Activated CD4-positive, alpha-beta T cell treated with anti-CD3 and anti-CD28 coated beads, Interleukin-2, amount 10 ng/mL, durations not matched to agents 7 days and 5 days (primary cell): ENCODE measurements at regions not wholly inside any gene's neighbourhood (a gene's known extent, or its start where the extent isn't known, plus 50 kb on each side); places are given as distances from the start of the nearest gene placed in this dataset.

Experiments
- CTCF ChIA-PET: fragments of 350-600 bp; sonication (Branson Sonifier 250); formaldehyde crosslinking; loops from one replicate; lab custom pipeline; 2021; ENCODE audit warnings: antibody characterized with exemption; lab: Charles Lee
- POLR2A ChIA-PET: fragments of 350-600 bp; sonication (Branson Sonifier 250); formaldehyde crosslinking; loops from one replicate; lab custom pipeline; 2021; ENCODE audit warnings: antibody characterized with exemption; lab: Charles Lee
- DNase-seq: peaks from one replicate; pipeline ENCODE4 v3.0.0-alpha.2; 2020
- H3K27ac Mint-ChIP-seq: one replicate; pipeline ENCODE4 v1.8.0; 2021; ENCODE audit warnings: mild to moderate bottlenecking, moderate library complexity, mixed read lengths
- H3K27me3 Mint-ChIP-seq: one replicate; pipeline ENCODE4 v1.8.0; 2021; ENCODE audit warnings: mixed read lengths
- H3K36me3 Mint-ChIP-seq: one replicate; pipeline ENCODE4 v1.8.0; 2021; ENCODE audit warnings: low read depth, mixed read lengths
- H3K4me1 Mint-ChIP-seq: one replicate; pipeline ENCODE4 v1.8.0; 2021; ENCODE audit warnings: mixed read lengths
- H3K4me3 Mint-ChIP-seq: one replicate; pipeline ENCODE4 v1.8.0; 2021; ENCODE audit warnings: mild to moderate bottlenecking, moderate library complexity, mixed read lengths
- H3K9me3 Mint-ChIP-seq: one replicate; pipeline ENCODE4 v1.8.0; 2021; ENCODE audit warnings: mixed read lengths

DNA sequence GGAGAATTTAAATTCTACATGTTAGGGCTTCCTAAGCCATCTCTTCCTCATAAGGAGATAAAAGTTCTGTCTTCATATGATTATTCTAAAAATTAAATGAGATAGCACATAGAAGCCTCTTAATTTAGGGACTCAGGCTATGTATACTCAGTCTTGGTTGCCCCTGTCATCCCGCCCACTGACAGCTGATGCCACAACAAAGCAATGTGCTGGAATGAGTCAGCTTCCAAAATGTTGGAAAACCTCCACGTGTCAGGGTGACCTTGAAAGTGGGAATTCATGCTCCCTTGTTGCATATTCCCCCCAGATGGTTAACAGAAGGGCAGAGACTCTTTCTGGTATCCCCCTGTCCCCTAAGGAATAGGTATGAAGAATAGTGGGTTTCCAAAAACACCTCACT is 238.0 kb upstream of the DDHD1 start:
- no peak for DNase-seq
- H3K36me3 Mint-ChIP-seq: no peaks in the 10 kb centered on the region
- peaks cover 9% of the 10 kb centered on the region for H3K9me3 Mint-ChIP-seq
- H3K4me1 Mint-ChIP-seq: no peaks in the 10 kb centered on the region
- H3K27ac Mint-ChIP-seq: no peak overlapping the region
- ChIA-PET CTCF (no interaction called here), POLR2A (no interaction called here)
- H3K4me3 Mint-ChIP-seq: no peak overlapping the region
- no peaks in the 10 kb centered on the region for H3K27me3 Mint-ChIP-seq

DNA sequence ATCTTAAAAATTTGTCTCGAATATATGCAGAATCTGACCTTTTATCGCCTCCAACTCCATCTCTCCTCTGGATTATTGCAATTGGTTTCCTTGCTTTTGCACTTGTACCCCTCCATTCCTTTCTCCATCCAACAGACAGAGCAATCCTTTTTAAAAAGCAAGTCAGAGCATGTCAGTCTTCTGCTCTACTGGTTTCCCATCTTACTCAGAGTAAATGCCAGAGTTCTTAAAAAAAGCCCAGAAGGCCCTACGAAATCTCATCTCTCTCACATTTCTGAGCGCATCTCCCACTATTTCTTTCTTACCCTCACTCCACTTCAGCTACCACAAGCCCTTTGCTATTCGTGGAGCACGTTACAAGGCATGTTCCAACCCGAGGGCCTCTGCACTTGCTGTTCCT is 236.9 kb upstream of the DDHD1 start:
- Mint-ChIP-seq H3K4me1 (no peaks in the 10 kb centered on the region), H3K9me3 (peaks cover 9% of the 10 kb centered on the region), H3K36me3 (no peaks in the 10 kb centered on the region), H3K27ac (no peak overlapping the region), H3K27me3 (no peaks in the 10 kb centered on the region), H3K4me3 (no peak overlapping the region)
- ChIA-PET CTCF (no interaction called here), POLR2A (no interaction called here)
- DNase-seq: no peak

GRCh38 chr14:53389202-53389601 is 236.1 kb upstream of the DDHD1 start:
- Mint-ChIP-seq H3K9me3 (peaks cover 2% of the 10 kb centered on the region), H3K27ac (no peak overlapping the region), H3K4me3 (no peak overlapping the region), H3K4me1 (no peaks in the 10 kb centered on the region), H3K27me3 (no peaks in the 10 kb centered on the region), H3K36me3 (no peaks in the 10 kb centered on the region)
- CTCF ChIA-PET: no interaction called here
- POLR2A ChIA-PET: interaction anchor here (0.6 kb wide), 1 partner anchor 767 kb away, joined by 3 read pairs; no protein-coding TSS in a partner anchor
- DNase-seq: no peak

DNA sequence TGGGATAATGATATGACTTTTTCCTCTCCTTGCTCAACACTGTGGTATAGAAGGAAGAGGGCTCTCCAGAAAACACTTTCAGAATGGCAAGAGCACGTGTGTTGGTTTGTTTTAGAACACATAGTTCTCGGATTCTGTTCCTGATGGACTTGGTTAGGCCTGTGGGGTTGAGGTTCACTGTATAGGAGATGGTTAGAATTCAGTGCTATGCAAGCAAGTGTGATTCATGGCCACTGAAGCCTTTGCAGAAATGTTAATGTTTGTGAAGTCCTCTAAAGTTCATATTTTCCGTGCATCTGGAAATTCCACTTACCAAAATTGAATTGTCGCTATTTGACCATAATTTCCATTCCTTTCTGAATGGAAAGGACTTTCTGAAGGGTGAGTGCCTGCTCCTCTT is 233.2 kb upstream of the DDHD1 start:
- ChIA-PET POLR2A (no interaction called here), CTCF (no interaction called here)
- no peak overlapping the region for H3K4me3 Mint-ChIP-seq
- no peak overlapping the region for H3K27ac Mint-ChIP-seq
- no peaks in the 10 kb centered on the region for H3K27me3 Mint-ChIP-seq
- no peaks in the 10 kb centered on the region for H3K9me3 Mint-ChIP-seq
- DNase-seq: no peak
- H3K4me1 Mint-ChIP-seq: no peaks in the 10 kb centered on the region
- H3K36me3 Mint-ChIP-seq: no peaks in the 10 kb centered on the region

- H3K27me3 Mint-ChIP-seq: no peaks in the 10 kb centered on the region
- DNase-seq: no peak
- no peak overlapping the region for H3K27ac Mint-ChIP-seq
These were observed 231.4 kb upstream of the DDHD1 start for GRCh38 chr14:53384536-53384935.

DNA sequence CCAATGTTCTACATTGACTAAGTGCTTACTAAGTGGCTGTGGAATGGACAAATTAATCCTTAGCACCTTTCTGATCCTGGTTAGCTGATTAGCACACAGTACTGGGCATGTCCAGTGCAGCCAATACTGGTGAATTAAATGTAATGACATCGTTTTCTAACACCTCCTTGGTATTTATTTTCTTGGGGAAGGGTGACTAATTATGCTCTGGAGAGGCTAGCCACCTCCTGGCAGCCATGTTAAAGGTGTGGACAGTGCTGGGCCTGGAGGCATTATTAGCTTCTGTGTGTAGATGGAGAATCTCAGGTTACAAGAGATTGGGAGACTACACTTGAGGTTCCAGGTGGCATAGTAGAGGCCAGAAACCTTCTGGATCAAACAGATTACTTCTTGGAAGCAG is 230.9 kb upstream of the DDHD1 start:
- Mint-ChIP-seq H3K27me3 (no peaks in the 10 kb centered on the region), H3K27ac (no peak overlapping the region), H3K36me3 (no peaks in the 10 kb centered on the region), H3K4me1 (no peaks in the 10 kb centered on the region), H3K9me3 (no peaks in the 10 kb centered on the region), H3K4me3 (no peak overlapping the region)
- ChIA-PET CTCF (no interaction called here), POLR2A (interaction anchor here (0.6 kb wide), 1 partner anchor 203 kb away, joined by 3 read pairs; no protein-coding TSS in a partner anchor)
- no peak for DNase-seq

More at GRCh38 chr14:53384536-53384935, 231.4 kb upstream of the DDHD1 start:
- POLR2A ChIA-PET: no interaction called here
- no peaks in the 10 kb centered on the region for H3K9me3 Mint-ChIP-seq
- H3K4me3 Mint-ChIP-seq: no peak overlapping the region
- H3K4me1 Mint-ChIP-seq: no peaks in the 10 kb centered on the region
- no peaks in the 10 kb centered on the region for H3K36me3 Mint-ChIP-seq
- CTCF ChIA-PET: no interaction called here

DNA sequence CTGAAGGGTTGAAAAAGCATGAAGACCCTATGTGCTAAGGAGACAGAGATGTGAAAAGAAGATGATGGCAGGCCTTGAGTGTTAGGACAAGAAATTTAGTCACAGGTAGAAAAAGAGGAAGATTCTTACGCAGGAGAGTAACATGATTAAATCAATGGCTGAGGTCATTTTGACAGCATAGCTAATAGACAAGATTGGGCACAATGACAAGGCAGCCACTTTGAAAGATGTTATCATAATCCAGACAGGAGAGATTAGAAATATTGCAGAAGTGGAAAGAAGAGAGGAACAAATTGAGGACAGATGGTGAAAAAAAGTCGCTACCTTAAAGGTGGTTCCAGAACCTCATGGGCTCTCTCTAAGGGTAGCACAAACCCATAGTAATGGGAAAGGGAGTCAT is 228.8 kb upstream of the DDHD1 start:
- no peak overlapping the region for H3K4me3 Mint-ChIP-seq
- POLR2A ChIA-PET: no interaction called here
- H3K27ac Mint-ChIP-seq: no peak overlapping the region
- H3K4me1 Mint-ChIP-seq: no peaks in the 10 kb centered on the region
- peaks cover 2% of the 10 kb centered on the region for H3K27me3 Mint-ChIP-seq
- no peaks in the 10 kb centered on the region for H3K36me3 Mint-ChIP-seq
- H3K9me3 Mint-ChIP-seq: no peaks in the 10 kb centered on the region
- DNase-seq: no peak
- CTCF ChIA-PET: no interaction called here

GRCh38 chr14:53380867-53381225 is 227.7 kb upstream of the DDHD1 start:
- H3K9me3 Mint-ChIP-seq: no peaks in the 10 kb centered on the region
- no peak overlapping the region for H3K27ac Mint-ChIP-seq
- H3K4me3 Mint-ChIP-seq: no peak overlapping the region
- no peak for DNase-seq
- ChIA-PET CTCF (no interaction called here), POLR2A (no interaction called here)
- H3K27me3 Mint-ChIP-seq: peaks cover 3% of the 10 kb centered on the region
- H3K36me3 Mint-ChIP-seq: no peaks in the 10 kb centered on the region
- H3K4me1 Mint-ChIP-seq: no peaks in the 10 kb centered on the region

DNA sequence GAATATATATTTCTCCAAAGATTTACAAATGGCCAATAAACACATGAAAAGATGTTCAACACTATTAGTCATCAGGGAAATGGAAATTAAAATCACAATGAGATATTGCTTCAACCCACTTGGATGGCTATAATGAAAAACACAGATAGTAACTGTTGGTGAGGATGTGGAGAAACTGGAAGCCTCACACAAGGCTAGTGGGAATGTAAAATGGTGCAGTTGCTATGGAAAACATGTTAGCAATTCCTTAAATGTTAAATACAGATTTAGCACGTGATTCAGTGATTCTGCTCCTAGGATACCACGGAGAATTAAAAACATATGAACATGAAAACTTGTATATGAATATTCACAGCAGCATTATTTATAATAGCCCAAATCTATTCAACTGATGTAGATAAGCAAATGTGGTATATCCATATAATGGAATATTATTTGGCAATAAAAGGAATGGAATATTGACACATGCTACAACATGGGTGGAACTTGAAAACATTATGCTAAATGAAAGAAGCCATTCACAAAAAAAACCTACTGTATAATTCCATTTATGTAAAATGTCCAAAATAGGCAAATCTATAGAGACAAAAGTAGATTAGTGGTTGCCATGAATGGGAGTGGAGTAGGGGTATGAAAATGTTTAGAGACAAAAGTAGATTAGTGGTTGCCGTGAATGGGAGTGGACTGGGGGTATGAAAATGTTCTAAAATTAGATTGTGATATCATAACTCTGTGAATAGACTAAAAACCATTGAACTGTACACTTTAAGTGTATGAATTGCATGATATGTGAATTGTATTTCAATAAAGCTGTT is 227.1 kb upstream of the DDHD1 start:
- no peak for DNase-seq
- H3K36me3 Mint-ChIP-seq: no peaks in the 10 kb centered on the region
- H3K27ac Mint-ChIP-seq: no peak overlapping the region
- H3K4me3 Mint-ChIP-seq: no peak overlapping the region
- H3K27me3 Mint-ChIP-seq: peaks cover 3% of the 10 kb centered on the region
- ChIA-PET CTCF (no interaction called here), POLR2A (no interaction called here)
- H3K9me3 Mint-ChIP-seq: no peaks in the 10 kb centered on the region
- H3K4me1 Mint-ChIP-seq: no peaks in the 10 kb centered on the region

DNA sequence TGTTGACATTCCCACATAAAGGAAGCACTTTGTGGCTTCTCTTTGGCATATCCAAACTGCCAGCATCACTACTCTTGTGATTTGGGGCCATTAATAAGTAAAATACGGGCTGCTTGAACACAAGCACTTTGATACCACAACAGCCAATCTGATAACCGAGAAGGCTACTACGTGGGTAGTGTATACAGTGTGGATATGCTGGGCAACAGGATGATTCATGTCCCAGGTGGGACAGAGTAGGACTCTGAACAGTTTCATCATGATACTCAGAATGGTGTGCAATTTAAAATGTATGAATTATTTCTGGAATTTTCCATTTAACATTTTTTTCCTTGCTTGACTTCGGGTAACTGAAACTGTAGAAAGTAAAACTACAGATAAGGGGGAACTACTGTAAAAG is 225.0 kb upstream of the DDHD1 start:
- POLR2A ChIA-PET: no interaction called here
- Mint-ChIP-seq H3K36me3 (no peaks in the 10 kb centered on the region), H3K9me3 (no peaks in the 10 kb centered on the region), H3K4me3 (no peak overlapping the region), H3K27ac (no peak overlapping the region), H3K27me3 (peaks cover 3% of the 10 kb centered on the region), H3K4me1 (no peaks in the 10 kb centered on the region)
- no peak for DNase-seq
- CTCF ChIA-PET: no interaction called here

DNA sequence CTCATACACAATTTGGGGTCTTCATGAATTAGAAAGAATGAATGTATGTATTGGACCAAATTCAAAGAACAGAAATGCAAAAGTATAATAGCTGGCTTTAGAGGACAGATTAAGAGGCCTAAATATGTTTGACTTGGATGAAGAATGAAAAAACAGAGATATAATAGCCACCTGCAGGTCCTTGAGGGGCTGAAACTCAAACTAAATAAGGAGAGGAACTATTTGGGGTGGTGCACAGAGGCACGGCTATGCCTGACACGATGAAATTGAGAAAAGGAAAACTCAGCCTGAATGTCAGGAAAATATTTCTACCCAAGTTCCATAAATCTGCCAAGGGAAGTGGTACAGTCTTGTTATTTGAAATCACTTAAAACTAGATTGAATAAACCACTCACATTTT is 222.9 kb upstream of the DDHD1 start:
- no peak overlapping the region for H3K4me3 Mint-ChIP-seq
- H3K36me3 Mint-ChIP-seq: no peaks in the 10 kb centered on the region
- peaks cover 3% of the 10 kb centered on the region for H3K27me3 Mint-ChIP-seq
- ChIA-PET CTCF (no interaction called here), POLR2A (no interaction called here)
- no peaks in the 10 kb centered on the region for H3K4me1 Mint-ChIP-seq
- DNase-seq: no peak
- H3K9me3 Mint-ChIP-seq: no peaks in the 10 kb centered on the region
- no peak overlapping the region for H3K27ac Mint-ChIP-seq

DNA sequence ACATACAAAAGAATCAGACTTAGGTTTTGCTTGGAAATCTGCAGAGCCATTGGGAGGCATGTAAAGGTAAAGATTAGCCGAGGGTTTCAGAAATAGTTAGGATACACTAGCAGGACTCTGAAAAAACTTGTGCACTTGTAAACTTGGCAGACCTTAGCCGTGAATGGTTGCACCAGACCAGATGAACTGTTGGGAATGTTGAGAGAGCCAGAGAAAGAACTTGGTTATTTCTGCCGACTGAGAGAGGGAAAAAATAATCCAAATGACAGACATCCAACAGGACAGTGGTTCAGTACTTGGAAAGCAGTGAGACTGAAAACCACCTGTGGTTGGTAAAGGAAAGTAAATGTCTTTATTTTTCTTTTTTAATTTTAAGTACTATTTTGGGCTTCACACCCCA is 222.5 kb upstream of the DDHD1 start:
- no peaks in the 10 kb centered on the region for H3K9me3 Mint-ChIP-seq
- no peaks in the 10 kb centered on the region for H3K36me3 Mint-ChIP-seq
- CTCF ChIA-PET: no interaction called here
- H3K27me3 Mint-ChIP-seq: peaks cover 3% of the 10 kb centered on the region
- POLR2A ChIA-PET: interaction anchor here (0.6 kb wide), 1 partner anchor 641 kb away, joined by 3 read pairs; no protein-coding TSS in a partner anchor
- no peak overlapping the region for H3K4me3 Mint-ChIP-seq
- DNase-seq: no peak
- H3K27ac Mint-ChIP-seq: no peak overlapping the region
- H3K4me1 Mint-ChIP-seq: no peaks in the 10 kb centered on the region

- no peaks in the 10 kb centered on the region for H3K4me1 Mint-ChIP-seq
- H3K36me3 Mint-ChIP-seq: no peaks in the 10 kb centered on the region
- H3K9me3 Mint-ChIP-seq: no peaks in the 10 kb centered on the region
- H3K27ac Mint-ChIP-seq: no peak overlapping the region
- POLR2A ChIA-PET: no interaction called here
- H3K27me3 Mint-ChIP-seq: no peaks in the 10 kb centered on the region
- no peak for DNase-seq
- CTCF ChIA-PET: no interaction called here
- H3K4me3 Mint-ChIP-seq: no peak overlapping the region
These were observed 215.6 kb upstream of the DDHD1 start for GRCh38 chr14:53368711-53369201.

DNA sequence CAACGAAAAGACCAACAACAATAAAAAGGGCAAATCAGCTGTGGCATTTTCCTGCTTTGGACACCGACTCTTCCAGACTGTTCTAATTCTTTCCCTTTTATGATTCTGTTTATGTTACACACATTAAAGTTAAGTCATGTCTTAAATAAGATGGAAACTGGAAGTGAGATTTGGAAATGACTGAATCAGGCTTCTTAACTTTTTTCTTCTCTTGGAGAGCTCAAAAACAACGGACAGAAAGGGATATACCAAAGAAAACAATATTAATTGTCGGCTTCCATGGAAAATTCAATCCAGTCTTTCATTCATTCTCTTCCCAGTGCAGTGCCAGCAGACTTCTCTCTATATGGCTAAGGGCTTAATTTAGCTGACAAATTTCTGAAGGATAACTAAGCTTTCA is 214.9 kb upstream of the DDHD1 start:
- ChIA-PET CTCF (interaction anchor here (0.8 to 1.3 kb wide), 2 partner anchors 13 to 31 kb away, joined by 3 read pairs; no protein-coding TSS in a partner anchor), POLR2A (no interaction called here)
- H3K4me3 Mint-ChIP-seq: no peak overlapping the region
- H3K27ac Mint-ChIP-seq: no peak overlapping the region
- H3K4me1 Mint-ChIP-seq: no peaks in the 10 kb centered on the region
- H3K9me3 Mint-ChIP-seq: peaks cover under 1% of the 10 kb centered on the region
- no peaks in the 10 kb centered on the region for H3K27me3 Mint-ChIP-seq
- H3K36me3 Mint-ChIP-seq: no peaks in the 10 kb centered on the region
- DNase-seq: no peak
